Hepatocyte (in vitro differentiated cells): ENCODE measurements at regions not wholly inside any gene's neighbourhood (a gene's known extent, or its start where the extent isn't known, plus 50 kb on each side); places are given as distances from the start of the nearest gene placed in this dataset.

Source experiments
- DNase-seq: peaks from one replicate; pipeline ENCODE4 v3.0.0-alpha.2; 2016; ENCODE audit warnings: low spot score
- H2AFZ ChIP-seq: fragments of 200-600 bp; sonication (generic); 2 replicates; pipeline ENCODE4 v1.6.0; 2016; ENCODE audit warnings: antibody characterized with exemption, mild to moderate bottlenecking
- H3K27ac ChIP-seq: fragments of 200-600 bp; sonication (generic); 2 replicates; pipeline ENCODE4 v1.5.1; 2016; ENCODE audit warnings: mild to moderate bottlenecking
- H3K27me3 ChIP-seq: fragments of 200-600 bp; sonication (generic); 2 replicates; pipeline ENCODE4 v1.6.1; 2016
- H3K36me3 ChIP-seq: fragments of 200-600 bp; sonication (generic); replicated peaks from 2 replicates; pipeline ENCODE4 v1.5.1; 2016; ENCODE audit warnings: low read depth; ENCODE audit not compliant: insufficient read depth
- H3K4me1 ChIP-seq: fragments of 200-600 bp; sonication (generic); 2 replicates; pipeline ENCODE4 v1.5.1; 2016; ENCODE audit warnings: mild to moderate bottlenecking, moderate library complexity; ENCODE audit not compliant: insufficient read depth
- H3K4me2 ChIP-seq: fragments of 200-600 bp; sonication (generic); 2 replicates; pipeline ENCODE4 v1.6.0; 2016
- H3K4me3 ChIP-seq: fragments of 200-600 bp; sonication (generic); 2 replicates; pipeline ENCODE4 v1.5.1; 2016; ENCODE audit warnings: mild to moderate bottlenecking
- H3K79me2 ChIP-seq: fragments of 200-600 bp; sonication (generic); 2 replicates; pipeline ENCODE4 v1.6.0; 2017; ENCODE audit warnings: mild to moderate bottlenecking
- H3K9me2 ChIP-seq: fragments of 200-600 bp; sonication (generic); replicated peaks from 2 replicates; pipeline ENCODE4 v1.6.0; 2017; ENCODE audit warnings: mild to moderate bottlenecking; ENCODE audit not compliant: insufficient read depth
- H3K9me3 ChIP-seq: fragments of 200-600 bp; sonication (generic); 2 replicates; pipeline ENCODE4 v1.5.1; 2016; ENCODE audit warnings: low read depth, mild to moderate bottlenecking
- H4K20me1 ChIP-seq: fragments of 200-600 bp; sonication (generic); 2 replicates; pipeline ENCODE4 v1.6.0; 2016; ENCODE audit warnings: mild to moderate bottlenecking; ENCODE audit not compliant: insufficient read depth, poor library complexity, severe bottlenecking
- EZH2 ChIP-seq: fragments of 200-600 bp; sonication (generic); IDR thresholded peaks from 2 replicates; pipeline ENCODE4 v1.6.1; 2016; ENCODE audit warnings: antibody characterized with exemption, mild to moderate bottlenecking, borderline replicate concordance
- EZH2phosphoT487 ChIP-seq: fragments of 200-600 bp; sonication (generic); IDR thresholded peaks from one replicate; pipeline ENCODE4 v1.6.1; 2018; ENCODE audit warnings: antibody characterized with exemption, mild to moderate bottlenecking, low read depth, moderate library complexity; ENCODE audit not compliant: unreplicated experiment, severe bottlenecking
- WGBS: methylation state at CpG from one replicate; pipeline ENCODE4 v1.1.6; 2016; ENCODE audit warnings: low lambda C conversion rate; ENCODE audit errors: missing lambda C conversion rate; 5-methylcytosine and 5-hydroxymethylcytosine counted together
- TF ChIP-seq, protein P1 (sequence below): fragments of 200-600 bp; sonication (generic); IDR thresholded peaks from 2 replicates; pipeline ENCODE4 v1.5.1; 2016; ENCODE audit warnings: antibody characterized with exemption, mild to moderate bottlenecking; ENCODE audit not compliant: poor library complexity

GRCh38 chr4:153934688-153935017 lies 145.8 kb upstream of the SFRP2 start:
- Histone ChIP-seq H3K27me3 (no peaks in the 10 kb centered on the region), H3K79me2 (no peaks in the 10 kb centered on the region), H3K9me2 (no peaks in the 10 kb centered on the region), H3K9me3 (no peaks in the 10 kb centered on the region), H3K36me3 (no peaks in the 10 kb centered on the region), H3K4me1 (no peaks in the 10 kb centered on the region), H2AFZ (no peak overlapping the region), H3K4me3 (no peak overlapping the region), H3K27ac (no peak overlapping the region), H4K20me1 (no peaks in the 10 kb centered on the region), H3K4me2 (no peak overlapping the region)
- TF ChIP-seq EZH2phosphoT487 (no peak), EZH2 (no peak)
- TF ChIP-seq, protein P1, sequence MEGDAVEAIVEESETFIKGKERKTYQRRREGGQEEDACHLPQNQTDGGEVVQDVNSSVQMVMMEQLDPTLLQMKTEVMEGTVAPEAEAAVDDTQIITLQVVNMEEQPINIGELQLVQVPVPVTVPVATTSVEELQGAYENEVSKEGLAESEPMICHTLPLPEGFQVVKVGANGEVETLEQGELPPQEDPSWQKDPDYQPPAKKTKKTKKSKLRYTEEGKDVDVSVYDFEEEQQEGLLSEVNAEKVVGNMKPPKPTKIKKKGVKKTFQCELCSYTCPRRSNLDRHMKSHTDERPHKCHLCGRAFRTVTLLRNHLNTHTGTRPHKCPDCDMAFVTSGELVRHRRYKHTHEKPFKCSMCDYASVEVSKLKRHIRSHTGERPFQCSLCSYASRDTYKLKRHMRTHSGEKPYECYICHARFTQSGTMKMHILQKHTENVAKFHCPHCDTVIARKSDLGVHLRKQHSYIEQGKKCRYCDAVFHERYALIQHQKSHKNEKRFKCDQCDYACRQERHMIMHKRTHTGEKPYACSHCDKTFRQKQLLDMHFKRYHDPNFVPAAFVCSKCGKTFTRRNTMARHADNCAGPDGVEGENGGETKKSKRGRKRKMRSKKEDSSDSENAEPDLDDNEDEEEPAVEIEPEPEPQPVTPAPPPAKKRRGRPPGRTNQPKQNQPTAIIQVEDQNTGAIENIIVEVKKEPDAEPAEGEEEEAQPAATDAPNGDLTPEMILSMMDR: no peak
- 94% methylated on average over 3 of the region's 3 CpGs for WGBS
- no peak for DNase-seq

DNA sequence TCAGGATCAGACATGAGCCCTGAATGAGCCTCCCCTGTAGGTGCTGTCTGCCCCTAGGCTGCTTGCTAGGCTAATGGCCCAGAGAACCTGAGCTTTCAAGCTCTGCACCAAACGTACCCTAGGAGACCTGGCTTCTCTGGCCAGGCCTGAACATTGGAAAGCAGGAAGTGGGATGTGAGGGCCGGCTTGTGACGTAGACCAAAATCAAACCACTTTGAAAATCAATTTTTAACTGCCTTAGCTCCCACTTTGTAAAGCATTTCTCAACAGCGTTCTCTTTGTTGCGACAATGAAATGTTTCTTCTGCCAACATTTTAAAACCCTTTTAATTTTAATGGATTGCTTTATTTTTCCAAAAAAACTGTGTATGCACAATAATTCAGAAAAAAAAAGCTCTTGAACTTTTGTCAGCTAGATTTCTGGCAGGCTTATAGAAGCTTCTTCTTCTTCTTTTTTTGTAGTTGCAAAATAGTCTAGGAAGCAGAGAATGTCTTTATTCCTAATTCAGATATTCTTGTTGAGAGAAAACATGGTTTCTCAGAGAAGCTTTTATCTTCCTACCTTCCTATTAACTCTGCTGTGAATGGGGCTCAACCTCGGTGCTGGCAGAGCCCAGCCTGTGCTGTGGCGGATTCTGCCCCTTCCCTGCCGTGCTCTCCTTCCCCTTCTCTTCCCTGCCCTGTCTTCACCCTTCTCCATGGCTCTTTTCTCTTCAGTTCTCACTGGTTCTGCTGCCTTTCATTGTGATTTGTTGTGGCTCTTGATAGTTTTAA lies 145.2 kb upstream of the SFRP2 start:
- Histone ChIP-seq H3K36me3 (no peaks in the 10 kb centered on the region), H2AFZ (no peak overlapping the region), H4K20me1 (no peaks in the 10 kb centered on the region), H3K4me2 (no peak overlapping the region), H3K9me3 (no peaks in the 10 kb centered on the region), H3K4me3 (no peak overlapping the region), H3K4me1 (no peaks in the 10 kb centered on the region), H3K27me3 (no peaks in the 10 kb centered on the region), H3K79me2 (no peaks in the 10 kb centered on the region), H3K9me2 (no peaks in the 10 kb centered on the region), H3K27ac (no peak overlapping the region)
- 84% methylated on average over 8 of the region's 8 CpGs for WGBS
- no peak for DNase-seq
- TF ChIP-seq EZH2 (no peak), EZH2phosphoT487 (no peak)
- TF ChIP-seq, protein P1: no peak

DNA sequence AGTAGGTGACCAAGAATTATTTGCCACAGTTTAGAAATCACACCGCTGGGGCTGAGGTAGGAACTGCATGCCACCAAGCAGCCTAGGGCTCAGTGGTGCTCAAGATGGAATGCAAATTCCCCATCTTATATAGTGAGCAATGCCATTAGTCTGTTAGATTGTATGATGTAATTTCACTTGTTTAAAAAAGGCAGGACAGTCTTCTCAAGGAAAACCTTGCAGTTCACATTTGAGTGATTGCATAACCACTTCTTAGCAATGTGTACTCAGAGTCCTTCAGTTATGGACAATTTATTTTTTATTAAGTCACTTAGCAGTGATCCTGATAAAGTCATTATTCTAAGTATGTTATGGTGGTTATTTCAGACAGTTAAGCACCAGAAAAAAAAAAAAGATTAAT lies 142.9 kb upstream of the SFRP2 start:
- no peak for TF ChIP-seq EZH2
- TF ChIP-seq EZH2phosphoT487: no peak
- TF ChIP-seq, protein P1: no peak
- Histone ChIP-seq H3K9me3 (no peaks in the 10 kb centered on the region), H3K36me3 (no peaks in the 10 kb centered on the region), H3K79me2 (no peaks in the 10 kb centered on the region), H4K20me1 (no peaks in the 10 kb centered on the region), H3K27ac (no peak overlapping the region), H3K4me3 (no peak overlapping the region), H3K9me2 (no peaks in the 10 kb centered on the region), H3K4me1 (no peaks in the 10 kb centered on the region), H3K4me2 (no peak overlapping the region), H3K27me3 (no peaks in the 10 kb centered on the region), H2AFZ (no peak overlapping the region)
- peak; percentile 14 for DNase-seq
- WGBS: 73% methylated on average over 1 of the region's 1 CpG

GRCh38 chr4:153929675-153930074 lies 140.8 kb upstream of the SFRP2 start:
- no peak for DNase-seq
- no peaks in the 10 kb centered on the region for H3K4me1 ChIP-seq
- no peak overlapping the region for H2AFZ ChIP-seq
- H3K27me3 ChIP-seq: no peaks in the 10 kb centered on the region
- no peaks in the 10 kb centered on the region for H3K9me3 ChIP-seq
- H3K4me3 ChIP-seq: no peak overlapping the region
- H3K4me2 ChIP-seq: no peak overlapping the region
- H3K36me3 ChIP-seq: no peaks in the 10 kb centered on the region
- no peaks in the 10 kb centered on the region for H3K9me2 ChIP-seq
- H3K79me2 ChIP-seq: no peaks in the 10 kb centered on the region
- H4K20me1 ChIP-seq: no peaks in the 10 kb centered on the region
- 76% methylated on average over 5 of the region's 5 CpGs for WGBS
- TF ChIP-seq, protein P1: no peak
- no peak for TF ChIP-seq EZH2phosphoT487
- TF ChIP-seq EZH2: no peak
- no peak overlapping the region for H3K27ac ChIP-seq
